ENCODE measurements at regions not wholly inside any gene's neighbourhood (a gene's known extent, or its start where the extent isn't known, plus 50 kb on each side); places are given as distances from the start of the nearest gene placed in this dataset.
"Not testable (repeated sequence)": the region's sequence is repeated elsewhere in the genome, so short reads cannot be mapped to it uniquely, and the experiment has no call there.

- H3K4me2 ChIP-seq; H3K79me2 ChIP-seq (ENCODE audit: insufficient read depth, low read depth); H4K20me1 ChIP-seq (ENCODE audit: insufficient read depth); H3K27me3 ChIP-seq (ENCODE audit: insufficient read depth, low read depth); H3K27ac ChIP-seq; H2AFZ ChIP-seq (ENCODE audit: low read depth); H3K4me3 ChIP-seq (IDR thresholded peaks at IDR 0.05; ENCODE audit: insufficient read depth, low read depth, low read length); H3K9ac ChIP-seq; H3K4me1 ChIP-seq (ENCODE audit: low read depth, poor library complexity, severe bottlenecking); H3K36me3 ChIP-seq (ENCODE audit: insufficient read depth): not testable (repeated sequence)
- TF ChIP-seq CTCF (conservative IDR thresholded peaks at IDR 0.05; ENCODE audit: low read depth, low read length): peak; percentile 64
Observed at GRCh38 chr20:29533566-29534177, 1723.8 kb upstream of the DEFB115 start.

DNA sequence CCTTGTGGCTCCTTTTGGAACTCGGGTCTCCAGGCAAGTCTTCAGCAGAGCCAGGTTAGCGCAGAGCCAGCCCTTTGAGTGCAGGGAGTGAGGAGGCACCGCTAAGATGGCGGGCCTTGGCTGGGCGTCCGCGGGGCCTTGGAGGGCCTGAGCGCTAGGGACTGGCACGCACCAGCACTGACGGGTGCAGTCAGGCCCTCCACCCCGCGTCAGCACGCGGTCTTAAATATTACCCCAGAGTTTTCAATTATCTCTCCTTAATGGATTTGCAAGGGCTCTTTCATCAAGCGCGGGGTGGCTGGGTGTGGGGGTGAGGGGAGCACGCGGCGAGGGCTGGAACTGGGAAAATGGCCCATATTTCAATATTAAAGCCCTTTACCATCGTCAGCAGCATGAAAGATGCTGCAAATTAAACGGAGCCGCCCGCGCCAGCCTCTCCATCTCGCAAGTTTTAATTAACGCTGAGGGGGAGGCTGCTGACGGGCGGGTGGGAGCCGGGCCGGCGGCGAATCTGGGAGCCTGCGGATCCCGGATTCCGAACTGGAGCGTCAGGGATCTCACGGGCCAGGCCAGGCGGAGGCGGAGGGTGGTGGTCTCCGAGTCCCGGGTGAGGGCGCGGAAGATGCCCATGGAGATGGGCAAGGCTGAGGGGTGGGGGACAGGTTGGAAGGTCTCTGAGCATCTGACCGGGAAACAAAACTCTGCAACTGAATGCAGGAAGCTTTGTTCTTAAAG lies 1690.4 kb upstream of the DEFB115 start:
- H4K20me1 ChIP-seq (ENCODE audit: insufficient read depth); H3K79me2 ChIP-seq (ENCODE audit: insufficient read depth, low read depth); H3K4me2 ChIP-seq; H3K27me3 ChIP-seq (ENCODE audit: insufficient read depth, low read depth); H3K9ac ChIP-seq; H3K27ac ChIP-seq; H3K4me1 ChIP-seq (ENCODE audit: low read depth, poor library complexity, severe bottlenecking); H3K4me3 ChIP-seq (IDR thresholded peaks at IDR 0.05; ENCODE audit: insufficient read depth, low read depth, low read length); H2AFZ ChIP-seq (ENCODE audit: low read depth); H3K36me3 ChIP-seq (ENCODE audit: insufficient read depth): not testable (repeated sequence)

- not testable (repeated sequence) for H3K27me3 ChIP-seq (ENCODE audit: insufficient read depth, low read depth); H3K4me1 ChIP-seq (ENCODE audit: low read depth, poor library complexity, severe bottlenecking); H2AFZ ChIP-seq (ENCODE audit: low read depth); H3K27ac ChIP-seq; H3K9ac ChIP-seq; H3K4me3 ChIP-seq (IDR thresholded peaks at IDR 0.05; ENCODE audit: insufficient read depth, low read depth, low read length); H4K20me1 ChIP-seq (ENCODE audit: insufficient read depth); H3K36me3 ChIP-seq (ENCODE audit: insufficient read depth); H3K4me2 ChIP-seq; H3K79me2 ChIP-seq (ENCODE audit: insufficient read depth, low read depth)
Observed at GRCh38 chr20:29567671-29568070, 1689.8 kb upstream of the DEFB115 start.

DNA sequence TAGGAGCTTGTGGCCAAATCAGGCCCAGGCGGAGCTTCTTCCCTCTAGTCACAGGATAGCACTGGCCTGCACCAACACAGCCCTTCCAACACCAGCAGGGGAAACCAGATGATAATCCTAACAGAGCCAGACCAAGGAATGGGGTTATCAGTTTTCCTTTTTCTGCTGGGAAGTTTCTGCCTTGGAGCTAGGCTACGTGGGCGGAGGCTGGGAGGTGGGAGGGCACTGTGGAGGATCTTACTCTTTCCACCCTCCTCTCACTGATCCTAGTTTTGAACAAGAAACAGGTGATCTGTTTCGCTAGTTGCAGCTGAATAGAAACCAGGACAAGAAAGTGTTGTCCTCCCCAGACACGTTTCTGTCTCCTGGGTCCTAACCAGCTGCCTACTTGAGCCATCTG lies 1687.3 kb upstream of the DEFB115 start:
- not testable (repeated sequence) for H3K4me2 ChIP-seq; H3K4me3 ChIP-seq (IDR thresholded peaks at IDR 0.05; ENCODE audit: insufficient read depth, low read depth, low read length); H3K27ac ChIP-seq

GRCh38 chr20:29589530-29589929 lies 1667.9 kb upstream of the DEFB115 start:
- not testable (repeated sequence) for H3K4me1 ChIP-seq (ENCODE audit: low read depth, poor library complexity, severe bottlenecking); H3K79me2 ChIP-seq (ENCODE audit: insufficient read depth, low read depth); H3K27me3 ChIP-seq (ENCODE audit: insufficient read depth, low read depth); H3K9ac ChIP-seq; H3K27ac ChIP-seq; H3K4me3 ChIP-seq (IDR thresholded peaks at IDR 0.05; ENCODE audit: insufficient read depth, low read depth, low read length); H3K36me3 ChIP-seq (ENCODE audit: insufficient read depth); H2AFZ ChIP-seq (ENCODE audit: low read depth); H4K20me1 ChIP-seq (ENCODE audit: insufficient read depth); H3K4me2 ChIP-seq

More for the DNA sequence above, 1687.3 kb upstream of the DEFB115 start:
- H4K20me1 ChIP-seq (ENCODE audit: insufficient read depth); H3K9ac ChIP-seq; H3K4me1 ChIP-seq (ENCODE audit: low read depth, poor library complexity, severe bottlenecking); H3K79me2 ChIP-seq (ENCODE audit: insufficient read depth, low read depth); H3K27me3 ChIP-seq (ENCODE audit: insufficient read depth, low read depth); H3K36me3 ChIP-seq (ENCODE audit: insufficient read depth); H2AFZ ChIP-seq (ENCODE audit: low read depth): not testable (repeated sequence)

- not testable (repeated sequence) for H3K27me3 ChIP-seq (ENCODE audit: insufficient read depth, low read depth); H2AFZ ChIP-seq (ENCODE audit: low read depth)
Observed at GRCh38 chr20:29604163-29604562, 1653.3 kb upstream of the DEFB115 start.

GRCh38 chr20:29606171-29606570 lies 1651.3 kb upstream of the DEFB115 start:
- H3K4me1 ChIP-seq (ENCODE audit: low read depth, poor library complexity, severe bottlenecking); H3K4me2 ChIP-seq; H3K4me3 ChIP-seq (IDR thresholded peaks at IDR 0.05; ENCODE audit: insufficient read depth, low read depth, low read length); H3K9ac ChIP-seq; H3K79me2 ChIP-seq (ENCODE audit: insufficient read depth, low read depth); H3K27ac ChIP-seq; H2AFZ ChIP-seq (ENCODE audit: low read depth); H3K36me3 ChIP-seq (ENCODE audit: insufficient read depth); H3K27me3 ChIP-seq (ENCODE audit: insufficient read depth, low read depth); H4K20me1 ChIP-seq (ENCODE audit: insufficient read depth): not testable (repeated sequence)

More at GRCh38 chr20:29604163-29604562, 1653.3 kb upstream of the DEFB115 start:
- H4K20me1 ChIP-seq (ENCODE audit: insufficient read depth); H3K36me3 ChIP-seq (ENCODE audit: insufficient read depth); H3K79me2 ChIP-seq (ENCODE audit: insufficient read depth, low read depth); H3K4me1 ChIP-seq (ENCODE audit: low read depth, poor library complexity, severe bottlenecking); H3K9ac ChIP-seq; H3K27ac ChIP-seq; H3K4me3 ChIP-seq (IDR thresholded peaks at IDR 0.05; ENCODE audit: insufficient read depth, low read depth, low read length); H3K4me2 ChIP-seq: not testable (repeated sequence)

DNA sequence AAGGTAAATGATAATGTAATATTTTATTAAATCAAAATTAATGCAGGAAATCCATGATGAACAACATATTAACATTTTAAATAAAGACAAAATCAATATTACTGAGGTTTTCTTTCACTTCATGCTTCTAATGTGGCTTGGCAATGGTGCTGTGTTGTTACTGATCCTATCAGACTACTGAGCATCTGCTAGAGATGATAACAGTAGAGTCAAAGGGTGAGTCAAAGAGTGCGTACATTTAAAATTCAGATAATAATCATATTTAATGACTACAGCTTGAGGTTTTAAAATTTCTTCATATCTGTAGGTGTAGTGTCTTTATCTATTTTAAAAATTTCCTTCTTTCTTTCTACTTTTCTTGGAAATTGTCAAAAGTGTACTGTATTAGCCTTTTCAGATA lies 1628.1 kb upstream of the DEFB115 start:
- H3K27me3 ChIP-seq (ENCODE audit: insufficient read depth, low read depth); H3K79me2 ChIP-seq (ENCODE audit: insufficient read depth, low read depth); H4K20me1 ChIP-seq (ENCODE audit: insufficient read depth); H3K4me2 ChIP-seq; H3K9ac ChIP-seq; H3K4me3 ChIP-seq (IDR thresholded peaks at IDR 0.05; ENCODE audit: insufficient read depth, low read depth, low read length); H3K4me1 ChIP-seq (ENCODE audit: low read depth, poor library complexity, severe bottlenecking); H2AFZ ChIP-seq (ENCODE audit: low read depth); H3K27ac ChIP-seq; H3K36me3 ChIP-seq (ENCODE audit: insufficient read depth): not testable (repeated sequence)
